GM19351 (cell line): ENCODE measurements at regions not wholly inside any gene's neighbourhood (a gene's known extent, or its start where the extent isn't known, plus 50 kb on each side); places are given as distances from the start of the nearest gene placed in this dataset.
"Not testable (repeated sequence)": the region's sequence is repeated elsewhere in the genome, so short reads cannot be mapped to it uniquely, and the experiment has no call there.

Experiments used
- ATAC-seq: cut with Tn5 transposase; IDR thresholded peaks from one replicate; pipeline ENCODE4 v1.9.1; 2021; ENCODE audit warnings: mild to moderate bottlenecking, moderate library complexity; ENCODE audit not compliant: unreplicated experiment

DNA sequence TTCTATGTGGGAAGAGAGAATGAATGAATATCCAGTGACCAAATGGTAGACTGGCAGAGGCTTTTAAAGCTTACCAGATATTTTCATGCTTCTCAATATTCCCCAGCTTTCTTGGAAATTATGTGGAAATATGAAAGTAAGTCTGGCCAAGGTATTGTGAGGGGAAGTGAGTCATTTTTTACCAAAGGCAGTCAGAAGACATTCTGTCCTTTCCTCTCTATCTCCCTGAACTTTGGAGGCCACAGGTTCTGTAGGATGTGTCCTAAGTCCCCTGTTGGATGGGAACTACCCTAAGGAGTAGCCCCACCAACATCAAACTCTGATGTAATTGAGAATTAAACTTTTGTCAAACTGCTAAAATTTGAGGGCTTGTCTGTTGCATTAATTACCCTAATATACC, 593.8 kb upstream of the NRSN1 start:
- no peak for ATAC-seq

GRCh38 chr6:23533311-23533710, 592.7 kb upstream of the NRSN1 start:
- no peak for ATAC-seq

GRCh38 chr6:23533944-23534343, 592.1 kb upstream of the NRSN1 start:
- no peak for ATAC-seq

DNA sequence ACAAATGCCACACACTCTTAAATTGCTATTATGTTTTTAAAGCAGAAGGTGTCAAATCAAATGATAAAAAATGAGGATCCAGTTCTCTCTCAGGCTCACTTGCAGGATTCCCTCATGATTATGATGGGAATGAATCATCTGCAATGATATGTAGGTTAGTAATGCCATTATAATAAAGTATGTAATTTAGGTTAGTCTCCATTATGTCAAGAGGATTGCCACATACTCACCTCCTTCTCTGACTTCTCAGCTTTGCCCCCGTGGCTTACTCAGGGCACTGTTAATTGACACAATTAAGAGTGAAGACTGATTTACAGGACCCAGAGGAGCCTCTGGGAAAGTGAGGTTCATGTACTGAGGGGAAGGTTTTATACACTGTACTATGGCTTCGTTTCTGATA, 591.7 kb upstream of the NRSN1 start:
- no peak for ATAC-seq

GRCh38 chr6:23535101-23535500, 590.9 kb upstream of the NRSN1 start:
- no peak for ATAC-seq

DNA sequence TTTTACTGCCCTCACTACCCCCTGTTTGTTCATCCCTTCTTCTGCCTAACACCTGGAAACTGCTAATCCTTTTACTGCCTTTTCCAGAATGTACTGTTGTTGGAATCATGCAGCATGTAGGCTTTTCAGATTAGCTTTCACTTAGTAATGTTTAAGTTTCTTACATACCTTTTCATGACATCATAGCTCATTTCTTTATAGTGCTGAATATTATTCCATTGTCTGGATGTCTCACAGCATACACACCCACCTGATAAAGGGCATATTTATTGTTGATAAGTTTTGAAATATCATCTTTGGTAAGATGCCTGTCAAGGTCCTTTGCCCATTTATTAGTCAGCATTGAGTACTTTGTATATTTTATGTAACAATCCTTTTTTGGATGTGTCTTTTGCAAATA, 588.2 kb upstream of the NRSN1 start:
- ATAC-seq: no peak

DNA sequence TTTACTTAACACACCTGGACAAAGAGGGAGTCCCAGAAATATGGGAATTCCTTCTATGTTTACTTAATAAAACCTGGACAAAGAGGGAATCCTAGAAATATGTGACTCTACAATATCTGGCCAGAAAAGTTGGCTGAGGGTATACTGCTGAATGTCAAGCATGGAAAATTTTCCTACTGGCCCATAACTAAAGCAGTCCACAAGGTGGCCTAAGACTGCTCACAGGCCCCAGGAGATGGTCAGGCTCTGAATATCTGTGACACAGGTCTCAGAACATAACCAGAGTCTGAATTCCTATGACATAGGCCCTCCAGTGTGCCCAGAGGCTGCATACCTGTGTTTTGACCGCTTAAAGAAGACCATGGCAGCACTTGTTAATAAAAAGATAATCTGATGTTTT, 578.2 kb upstream of the NRSN1 start:
- no peak for ATAC-seq

- not testable (repeated sequence) for ATAC-seq
Measured at GRCh38 chr6:23554953-23555352, 571.1 kb upstream of the NRSN1 start.

- ATAC-seq: no peak
Measured at GRCh38 chr6:23559587-23560343, 566.2 kb upstream of the NRSN1 start.

DNA sequence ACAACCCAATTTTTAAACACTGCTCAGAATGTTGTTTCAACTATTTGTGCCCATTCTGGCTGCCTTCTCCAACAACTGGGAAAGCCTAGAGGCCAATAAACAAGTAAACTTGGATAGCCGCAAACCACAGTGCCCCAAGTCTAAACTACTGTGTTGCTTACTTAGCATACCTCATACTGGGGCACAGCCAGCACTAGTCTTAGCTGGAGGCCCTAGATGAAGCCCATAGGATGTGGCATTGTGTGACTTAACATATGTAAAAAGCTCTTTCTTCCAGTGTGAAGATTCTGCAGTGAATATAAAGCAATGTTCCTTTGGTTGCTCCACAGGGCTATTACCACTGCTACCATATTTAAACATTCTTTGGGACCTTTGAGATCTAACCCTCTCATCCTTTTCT, 564.3 kb upstream of the NRSN1 start:
- ATAC-seq: no peak

- ATAC-seq: no peak
Measured at GRCh38 chr6:23562554-23562953, 563.5 kb upstream of the NRSN1 start.

DNA sequence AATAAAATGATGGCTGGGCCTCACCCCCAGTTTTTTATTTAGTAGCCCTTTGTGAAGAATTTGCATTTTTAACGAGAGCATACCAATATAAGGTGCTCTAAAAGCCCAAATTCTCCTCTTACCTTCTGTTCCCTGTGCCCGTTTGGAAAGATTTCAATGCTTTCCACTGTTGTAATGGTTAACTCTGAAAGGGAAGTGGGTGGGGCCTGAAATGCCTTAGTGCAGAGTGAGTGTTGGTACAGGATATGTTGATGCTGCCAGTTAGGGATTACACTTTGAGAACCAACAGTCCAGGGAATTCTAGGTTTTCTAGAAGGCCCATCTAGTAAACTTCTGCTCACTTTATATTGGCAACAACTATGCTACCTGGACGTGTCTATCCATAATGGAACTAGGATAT, 562.7 kb upstream of the NRSN1 start:
- no peak for ATAC-seq

- no peak for ATAC-seq
Measured at GRCh38 chr6:23566418-23566817, 559.6 kb upstream of the NRSN1 start.

- ATAC-seq: no peak
Measured at GRCh38 chr6:23568292-23568691, 557.7 kb upstream of the NRSN1 start.

GRCh38 chr6:23584134-23584763, 541.8 kb upstream of the NRSN1 start:
- ATAC-seq: no peak

GRCh38 chr6:23587582-23587981, 538.4 kb upstream of the NRSN1 start:
- ATAC-seq: no peak

- ATAC-seq: no peak
Measured at GRCh38 chr6:23589811-23590210, 536.2 kb upstream of the NRSN1 start.

GRCh38 chr6:23590498-23591126, 535.4 kb upstream of the NRSN1 start:
- no peak for ATAC-seq

DNA sequence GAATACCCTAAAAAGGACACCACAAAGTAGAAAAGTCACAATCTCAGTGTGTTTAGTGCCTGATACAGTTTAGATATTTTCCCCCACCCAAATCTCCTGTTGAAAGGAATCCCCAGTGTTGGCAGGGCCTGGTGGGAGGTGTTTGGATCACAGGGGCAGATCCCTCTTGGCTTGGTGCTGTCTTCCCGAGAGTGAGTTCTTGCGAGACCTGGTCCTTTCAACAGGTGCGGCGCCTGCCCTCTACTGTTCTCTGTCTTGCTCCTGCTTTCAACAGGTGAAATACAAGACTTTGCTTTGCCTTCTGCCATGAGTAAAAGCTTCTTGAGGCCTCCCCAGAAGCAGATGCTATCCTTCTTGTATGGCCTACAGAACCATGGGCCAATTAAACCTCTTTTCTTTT, 534.3 kb upstream of the NRSN1 start:
- ATAC-seq: no peak

DNA sequence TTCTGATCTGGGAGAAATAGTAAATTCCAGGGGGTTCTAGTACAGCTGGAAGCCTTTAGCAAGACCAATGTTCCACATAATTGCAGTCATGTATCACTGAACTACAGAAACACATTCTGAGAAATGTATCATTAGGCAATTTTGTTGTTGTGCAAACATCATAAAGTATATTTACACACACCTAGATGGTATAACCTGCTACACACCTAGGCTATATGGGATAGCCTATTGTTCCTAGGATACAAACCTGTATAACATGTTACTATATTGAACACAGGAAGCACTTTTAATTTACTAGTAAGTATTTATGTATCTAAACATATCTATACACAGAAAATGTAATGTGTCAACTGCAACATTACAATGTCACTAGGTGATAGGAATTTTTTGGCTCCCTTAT, 525.9 kb upstream of the NRSN1 start:
- ATAC-seq: no peak

DNA sequence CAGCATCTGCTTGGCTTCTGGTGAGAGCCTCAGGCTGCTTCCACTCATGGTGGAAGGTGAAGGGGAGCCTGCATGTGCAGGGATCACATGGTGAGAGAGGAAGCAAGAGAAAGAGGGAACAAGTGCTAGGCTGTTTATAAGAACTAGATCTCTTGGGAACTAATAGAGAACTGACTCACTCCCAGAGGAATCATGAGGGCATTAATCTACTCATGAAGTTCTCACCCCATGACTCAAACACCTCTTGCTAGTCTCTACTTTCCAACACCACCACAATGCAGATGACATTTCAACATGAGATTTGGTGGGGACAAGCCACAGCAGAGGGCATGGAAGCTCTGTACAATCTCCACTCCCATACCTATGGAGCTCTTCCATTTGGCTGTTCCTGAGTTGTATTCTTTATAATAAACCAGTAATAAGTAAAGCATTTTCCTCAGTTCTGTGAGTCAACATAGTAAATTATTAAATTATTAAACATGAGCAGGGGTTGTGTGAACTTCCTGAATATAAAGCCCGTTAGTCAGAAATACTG, 524.1 kb upstream of the NRSN1 start:
- ATAC-seq: no peak

DNA sequence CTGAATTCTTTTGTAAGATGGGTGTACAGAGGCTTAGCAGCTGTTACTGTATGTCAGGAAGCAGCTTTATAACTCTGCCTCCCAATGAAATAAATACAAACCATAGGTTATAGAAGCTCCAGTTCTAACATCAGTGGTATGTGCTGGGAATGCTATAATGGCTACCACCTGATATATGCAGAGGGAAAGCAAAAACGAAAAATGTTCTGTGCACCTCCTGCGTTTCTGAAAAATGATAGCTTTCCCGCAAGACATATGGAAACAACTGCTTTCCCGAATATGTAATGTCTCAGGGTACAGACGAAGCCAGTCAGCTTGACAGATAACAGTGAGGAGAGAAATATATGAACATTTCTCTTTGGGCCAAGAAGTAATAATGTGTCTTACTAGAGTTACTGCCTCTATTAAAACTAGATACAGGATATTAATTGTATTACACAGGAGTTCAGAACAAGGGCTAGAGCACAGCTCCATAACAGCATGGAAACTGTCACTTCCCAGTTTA, 517.0 kb upstream of the NRSN1 start:
- ATAC-seq: no peak
